Thyroid gland (tissue), 4 donors: ENCODE measurements at regions not wholly inside any gene's neighbourhood (a gene's known extent, or its start where the extent isn't known, plus 50 kb on each side); places are given as distances from the start of the nearest gene placed in this dataset.

Source experiments
- CTCF ChIP-seq, 6 experiments: fragments of 200-600 bp in 3 of 6; fragments of 450-650 bp in 3 of 6; sonication (generic) in 3 of 6; IDR thresholded peaks; one replicate each; pipeline ENCODE4 v1.5.1; 2016 to 2019; ENCODE audit warnings: antibody characterized with exemption in 6 of 6, mild to moderate bottlenecking in 2 of 6, inconsistent platforms in 1 of 6, moderate library complexity in 1 of 6
- POLR2A ChIP-seq, 2 donors: fragments of 450-650 bp; IDR thresholded peaks; one replicate each; pipeline ENCODE4 v1.6.1; 2017; ENCODE audit warnings: antibody characterized with exemption in 2 of 2, mild to moderate bottlenecking in 2 of 2, moderate library complexity in 1 of 2

GRCh38 chr6:147057705-147058342 lies 146.4 kb upstream of the STXBP5 start:
- no peak for TF ChIP-seq POLR2A (IDR thresholded peaks at IDR 0.05)
- no peak for TF ChIP-seq CTCF (IDR thresholded peaks at IDR 0.05)
